Prostate gland (tissue), 2 donors: ENCODE measurements at regions not wholly inside any gene's neighbourhood (a gene's known extent, or its start where the extent isn't known, plus 50 kb on each side); places are given as distances from the start of the nearest gene placed in this dataset.
A peak's percentile ranks its signal among the peaks of the same experiment; 100 is the strongest.
"Not testable (repeated sequence)": the region's sequence is repeated elsewhere in the genome, so short reads cannot be mapped to it uniquely, and the experiment has no call there.

Source experiments
- DNase-seq: peaks from one replicate; pipeline ENCODE4 v3.0.0-alpha.2; 2019; ENCODE audit warnings: low spot score
- H3K27ac ChIP-seq, 2 donors: fragments of 200-600 bp; sonication (generic); 2 replicates each; pipeline ENCODE4 v1.5.1; 2017 to 2019
- H3K27me3 ChIP-seq: fragments of 200-600 bp; sonication (generic); replicated peaks from 2 replicates; pipeline ENCODE4 v1.5.1; 2019; ENCODE audit not compliant: insufficient read depth
- H3K36me3 ChIP-seq, 2 donors: fragments of 200-600 bp; sonication (generic); 1 replicate in 1 of 2; 2 replicates in 1 of 2; pipeline versions ENCODE4 v1.5.1 to v1.8.1; 2017 to 2019
- H3K4me1 ChIP-seq: fragments of 200-600 bp; sonication (generic); replicated peaks from 2 replicates; pipeline ENCODE4 v1.5.1; 2019
- H3K4me3 ChIP-seq, 2 donors: fragments of 200-600 bp; sonication (generic); 2 replicates each; pipeline ENCODE4 v1.5.1; 2017 to 2019
- H3K9me3 ChIP-seq: fragments of 200-600 bp; sonication (generic); 2 replicates; pipeline ENCODE4 v1.5.1; 2017
- CTCF ChIP-seq, 4 experiments: fragments of 200-600 bp in 2 of 4; fragments of 450-650 bp in 2 of 4; sonication (generic) in 2 of 4; IDR thresholded peaks; 1 replicate in 3 of 4; 2 replicates in 1 of 4; pipeline ENCODE4 v1.5.1; 2016 to 2019; ENCODE audit warnings: antibody characterized with exemption in 4 of 4, mild to moderate bottlenecking in 2 of 4, moderate library complexity in 2 of 4
- POLR2A ChIP-seq: fragments of 450-650 bp; IDR thresholded peaks from one replicate; pipeline ENCODE4 v1.6.1; 2016; ENCODE audit warnings: antibody characterized with exemption, mild to moderate bottlenecking
- POLR2AphosphoS5 ChIP-seq: sonication (generic); formaldehyde crosslinking; IDR thresholded peaks from one replicate; pipeline ENCODE4 v1.6.1; 2017; ENCODE audit warnings: antibody characterized with exemption
- WGBS: methylation state at CpG from one replicate; pipeline ENCODE4 v1.1.5; 2018; 5-methylcytosine and 5-hydroxymethylcytosine counted together
- intact Hi-C: fragments of 100-400 bp; cut with DNase I; formaldehyde crosslinking; loops from one replicate; pipeline ENCODE4 v1.14.2; 2022

DNA sequence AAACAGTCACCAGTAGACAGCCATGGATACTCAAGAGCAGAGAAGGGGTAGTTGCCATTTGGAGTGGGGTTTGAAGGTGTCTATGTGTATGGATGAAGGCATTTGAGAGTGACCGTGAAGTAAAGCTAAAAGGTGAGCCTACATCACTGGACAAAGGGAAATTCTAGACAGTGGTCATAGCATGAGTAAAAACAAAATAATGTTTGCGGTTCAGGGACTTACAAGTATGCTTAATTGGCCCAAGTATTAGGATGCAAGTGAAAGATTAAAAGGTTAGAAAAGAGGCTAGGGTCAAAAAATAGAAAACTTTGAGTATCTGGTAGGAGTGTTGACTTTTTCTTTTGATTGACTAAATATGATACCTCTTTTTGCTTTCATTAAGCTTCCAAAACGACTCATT lies 238.1 kb upstream of the SLC8A1 start:
- no peaks in the 10 kb centered on the region for H3K36me3 ChIP-seq
- intact Hi-C loops, result no loop called here
- H3K27me3 ChIP-seq, result no peaks in the 10 kb centered on the region
- H3K27ac ChIP-seq, result peak overlapping the region; percentile 16 to 53
- H3K4me3 ChIP-seq, result no peak overlapping the region
- 78% methylated on average over 3 of the region's 3 CpGs for WGBS
- no peaks in the 10 kb centered on the region for H3K9me3 ChIP-seq
- no peak for DNase-seq
- H3K4me1 ChIP-seq, result no peaks in the 10 kb centered on the region
- no peak for TF ChIP-seq POLR2A
- TF ChIP-seq POLR2AphosphoS5, result no peak
- TF ChIP-seq CTCF (IDR thresholded peaks at IDR 0.05), result no peak

DNA sequence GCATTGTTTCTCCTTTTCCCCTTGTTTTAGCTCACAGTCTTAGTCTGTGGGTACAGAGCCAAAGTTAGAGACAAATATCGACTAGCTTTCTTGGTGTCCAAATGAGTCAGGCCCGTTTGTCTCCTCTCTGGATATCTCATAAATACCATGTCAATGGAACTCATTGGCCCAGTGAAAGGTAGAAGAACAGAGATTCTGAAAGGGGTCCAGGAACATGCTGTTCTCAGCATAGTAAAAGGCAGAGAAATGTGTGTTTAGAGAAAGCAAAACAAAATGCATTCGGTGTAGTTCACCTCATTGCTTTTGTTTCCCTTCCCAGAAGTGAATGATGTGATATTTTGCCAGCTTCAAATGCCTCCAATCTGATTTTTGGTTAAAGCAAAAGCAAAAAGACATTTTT lies 238.6 kb upstream of the SLC8A1 start:
- H3K4me1 ChIP-seq, result no peaks in the 10 kb centered on the region
- no peaks in the 10 kb centered on the region for H3K9me3 ChIP-seq
- peak overlapping the region; percentile 34 to 53 for H3K27ac ChIP-seq
- H3K36me3 ChIP-seq, result no peaks in the 10 kb centered on the region
- H3K27me3 ChIP-seq, result no peaks in the 10 kb centered on the region
- H3K4me3 ChIP-seq, result no peak overlapping the region
- TF ChIP-seq POLR2A (no peak), POLR2AphosphoS5 (peak; percentile 23)
- no peak for DNase-seq
- intact Hi-C loops, result no loop called here
- 41% methylated on average over 3 of the region's 3 CpGs for WGBS

DNA sequence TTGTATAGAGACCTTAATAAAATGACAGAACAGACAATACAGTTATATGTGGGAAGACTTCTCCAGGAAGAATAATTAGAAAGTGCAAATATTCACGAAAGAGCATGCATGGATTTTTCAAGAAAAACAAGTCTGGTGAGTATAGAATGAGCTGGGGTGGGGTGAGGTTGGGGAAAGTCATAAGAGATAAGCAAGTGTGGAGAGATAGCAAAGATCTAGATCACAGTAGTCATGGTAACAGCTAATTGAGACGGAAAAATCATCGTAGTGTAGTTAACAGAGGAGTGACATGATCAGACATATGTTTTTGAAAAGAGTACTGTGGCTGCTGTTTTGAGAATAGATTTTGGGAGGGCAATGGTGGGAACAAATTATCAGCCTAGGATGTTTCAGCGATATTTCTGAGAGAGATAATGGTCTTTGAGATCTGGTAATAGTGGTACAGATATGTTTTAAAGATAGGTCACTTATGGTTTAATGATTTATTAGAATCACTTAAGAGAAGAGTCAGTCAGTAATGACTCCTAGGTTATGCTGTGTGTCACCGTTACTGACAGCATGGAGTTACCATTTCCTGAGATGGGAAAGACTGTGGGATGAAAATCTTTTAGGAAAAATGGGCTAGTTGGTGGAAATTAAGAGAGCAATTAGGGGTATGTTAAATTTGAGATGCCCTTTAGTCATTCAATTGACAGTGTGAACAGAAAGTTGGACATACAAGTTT lies 248.5 kb upstream of the SLC8A1 start:
- Histone ChIP-seq H3K27ac (no peak overlapping the region), H3K27me3 (no peaks in the 10 kb centered on the region), H3K4me1 (no peaks in the 10 kb centered on the region), H3K4me3 (no peak overlapping the region), H3K36me3 (no peaks in the 10 kb centered on the region), H3K9me3 (no peaks in the 10 kb centered on the region)
- TF ChIP-seq POLR2A, result no peak
- no peak for TF ChIP-seq CTCF (IDR thresholded peaks at IDR 0.05)
- TF ChIP-seq POLR2AphosphoS5, result no peak
- DNase-seq, result no peak
- 38% methylated on average over 5 of the region's 5 CpGs for WGBS
- intact Hi-C loops, result no loop called here

DNA sequence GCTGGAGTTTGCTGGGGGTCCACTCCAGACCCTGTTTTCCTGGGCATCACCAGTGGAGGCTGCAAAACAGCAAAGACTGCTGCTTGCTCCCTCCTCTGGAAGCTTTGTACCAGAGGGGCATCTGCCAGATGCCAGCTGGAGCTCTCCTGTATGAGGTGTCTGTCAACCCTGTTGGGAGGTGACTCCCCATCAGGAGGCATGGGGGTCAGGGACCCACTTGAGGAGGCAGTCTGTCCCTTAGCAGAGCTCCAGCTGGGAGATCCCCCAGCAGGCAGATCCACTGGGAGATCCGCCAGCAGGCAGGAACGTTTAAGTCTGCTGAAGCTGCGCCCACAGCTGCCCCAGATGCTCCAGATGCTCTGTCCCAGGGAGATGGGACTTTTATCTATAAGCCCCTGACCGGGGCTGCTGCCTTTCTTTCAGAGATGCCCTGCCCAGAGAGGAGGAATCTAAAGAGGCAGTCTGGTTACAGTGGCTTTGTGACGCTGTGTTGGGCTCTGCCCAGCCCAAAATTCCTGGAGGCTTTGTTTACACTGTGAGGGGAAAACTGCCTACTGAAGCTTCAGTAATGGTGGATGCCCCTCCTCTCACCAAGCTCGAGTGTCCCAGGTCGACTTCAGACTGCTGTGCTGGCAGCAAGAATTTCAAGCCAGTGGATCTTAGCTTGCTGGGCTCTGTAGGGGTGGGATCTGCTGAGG lies 260.5 kb upstream of the SLC8A1 start:
- H3K36me3 ChIP-seq, H3K4me1 ChIP-seq, H3K27ac ChIP-seq, H3K4me3 ChIP-seq, DNase-seq, intact Hi-C loops, H3K27me3 ChIP-seq, H3K9me3 ChIP-seq: not testable (repeated sequence)
- WGBS, result 42% methylated on average over 7 of the region's 7 CpGs

DNA sequence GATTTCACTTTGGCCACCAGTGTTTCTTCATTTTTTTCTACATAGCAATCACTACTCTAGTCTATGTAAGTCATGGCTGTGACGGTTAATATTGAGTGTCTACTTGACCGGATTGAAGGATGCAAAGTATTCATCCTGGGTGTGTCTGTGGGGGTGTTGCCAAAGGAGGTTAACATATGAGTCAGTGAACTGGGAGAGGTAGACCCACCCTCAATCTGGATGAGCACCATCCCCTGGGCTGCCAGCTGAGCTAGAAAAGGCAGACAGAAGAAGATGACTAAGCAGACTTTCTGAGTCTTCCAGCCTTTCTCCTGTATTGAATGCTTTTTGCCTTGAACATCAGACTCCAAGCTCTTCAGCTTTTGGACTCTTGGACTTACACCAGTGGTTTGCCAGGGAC lies 265.0 kb upstream of the SLC8A1 start:
- no peak overlapping the region for H3K4me3 ChIP-seq
- TF ChIP-seq CTCF (IDR thresholded peaks at IDR 0.05) (no peak), POLR2A (no peak), POLR2AphosphoS5 (no peak)
- no peaks in the 10 kb centered on the region for H3K4me1 ChIP-seq
- H3K9me3 ChIP-seq, result no peaks in the 10 kb centered on the region
- H3K27me3 ChIP-seq, result no peaks in the 10 kb centered on the region
- 93% methylated on average over 2 of the region's 2 CpGs for WGBS
- intact Hi-C loops, result no loop called here
- H3K27ac ChIP-seq, result no peak overlapping the region
- no peaks in the 10 kb centered on the region for H3K36me3 ChIP-seq
- no peak for DNase-seq

GRCh38 chr2:40719414-40719813 lies 267.5 kb upstream of the SLC8A1 start:
- intact Hi-C loops, result no loop called here
- TF ChIP-seq POLR2A, result no peak
- TF ChIP-seq POLR2AphosphoS5, result no peak
- TF ChIP-seq CTCF (IDR thresholded peaks at IDR 0.05), result no peak
- WGBS, result 71% methylated on average over 2 of the region's 2 CpGs
- Histone ChIP-seq H3K27ac (no peak overlapping the region), H3K36me3 (no peaks in the 10 kb centered on the region), H3K27me3 (no peaks in the 10 kb centered on the region), H3K4me1 (no peaks in the 10 kb centered on the region), H3K9me3 (no peaks in the 10 kb centered on the region), H3K4me3 (no peak overlapping the region)
- DNase-seq, result no peak
